H9 (cell line): ENCODE measurements at regions not wholly inside any gene's neighbourhood (a gene's known extent, or its start where the extent isn't known, plus 50 kb on each side); places are given as distances from the start of the nearest gene placed in this dataset.

Experiments used
- DNase-seq: peaks from one replicate; pipeline ENCODE4 v3.0.0-alpha.2; 2017
- H2AFZ ChIP-seq: one replicate; pipeline ENCODE4 v1.6.1; 2013; ENCODE audit warnings: mild to moderate bottlenecking, low read length, control low read depth, moderate library complexity
- H2AK5ac ChIP-seq: 2 replicates; pipeline ENCODE4 v1.6.1; 2013; ENCODE audit warnings: low read length, control low read depth, mixed read lengths; ENCODE audit not compliant: insufficient read length
- H2BK120ac ChIP-seq: one replicate; pipeline ENCODE4 v1.6.1; 2013; ENCODE audit warnings: low read depth, mild to moderate bottlenecking, low read length, control low read depth, inconsistent platforms; ENCODE audit not compliant: poor library complexity, severe bottlenecking
- H2BK12ac ChIP-seq: 2 replicates; pipeline ENCODE4 v1.6.1; 2013; ENCODE audit warnings: low read length, control low read depth, mixed read lengths, low read depth; ENCODE audit not compliant: insufficient read length
- H2BK15ac ChIP-seq: 2 replicates; pipeline ENCODE4 v1.6.1; 2013; ENCODE audit warnings: low read depth, low read length, control low read depth
- H2BK20ac ChIP-seq: one replicate; pipeline ENCODE4 v1.6.1; 2013; ENCODE audit warnings: low read depth, mild to moderate bottlenecking, low read length, control low read depth, inconsistent platforms; ENCODE audit not compliant: poor library complexity, severe bottlenecking
- H2BK5ac ChIP-seq: 2 replicates; pipeline ENCODE4 v1.6.1; 2013; ENCODE audit warnings: low read length, control low read depth, mixed read lengths; ENCODE audit not compliant: insufficient read length
- H3K14ac ChIP-seq: 2 replicates; pipeline ENCODE4 v1.6.1; 2013; ENCODE audit warnings: low read length, control low read depth; ENCODE audit not compliant: insufficient read depth
- H3K18ac ChIP-seq: 2 replicates; pipeline ENCODE4 v1.6.1; 2013; ENCODE audit warnings: low read depth, mild to moderate bottlenecking, mixed read lengths, low read length, control low read depth; ENCODE audit not compliant: insufficient read length
- H3K23ac ChIP-seq: 2 replicates; pipeline ENCODE4 v1.6.1; 2013; ENCODE audit warnings: low read length, control low read depth, mixed read lengths, low read depth; ENCODE audit not compliant: insufficient read length
- H3K23me2 ChIP-seq: 2 replicates; pipeline ENCODE4 v1.6.1; 2013; ENCODE audit warnings: low read depth, mild to moderate bottlenecking, mixed read lengths, low read length, control low read depth; ENCODE audit not compliant: insufficient read length, poor library complexity, severe bottlenecking
- H3K27ac ChIP-seq: 2 replicates; pipeline ENCODE4 v1.5.1; 2013; ENCODE audit warnings: low read length, control low read depth, mixed read lengths, low read depth; ENCODE audit not compliant: insufficient read length
- H3K27me3 ChIP-seq: 2 replicates; pipeline ENCODE4 v1.6.1; 2013; ENCODE audit warnings: low read length, control low read depth, inconsistent platforms; ENCODE audit not compliant: insufficient read depth
- H3K4ac ChIP-seq: 2 replicates; pipeline ENCODE4 v1.6.1; 2013; ENCODE audit warnings: low read depth, mild to moderate bottlenecking, control low read depth, inconsistent platforms, low read length, moderate library complexity
- H3K4me1 ChIP-seq: 2 replicates; pipeline ENCODE4 v1.6.1; 2013; ENCODE audit warnings: low read length, control low read depth, inconsistent platforms; ENCODE audit not compliant: insufficient read depth
- H3K4me2 ChIP-seq: 2 replicates; pipeline ENCODE4 v1.6.1; 2013; ENCODE audit warnings: low read length, control low read depth, mixed read lengths; ENCODE audit not compliant: insufficient read length, insufficient read depth
- H3K56ac ChIP-seq: 2 replicates; pipeline ENCODE4 v1.6.1; 2013; ENCODE audit warnings: low read depth, mild to moderate bottlenecking, mixed read lengths, low read length, control low read depth; ENCODE audit not compliant: insufficient read length
- H3K79me1 ChIP-seq: 2 replicates; pipeline ENCODE4 v1.6.1; 2013; ENCODE audit warnings: low read depth, mild to moderate bottlenecking, moderate library complexity, low read length, control low read depth, inconsistent platforms; ENCODE audit not compliant: insufficient read depth, poor library complexity, severe bottlenecking
- H3K79me2 ChIP-seq: 2 replicates; pipeline ENCODE4 v1.6.1; 2013; ENCODE audit warnings: low read length, control low read depth, inconsistent platforms; ENCODE audit not compliant: insufficient read depth
- H3K9ac ChIP-seq: 2 replicates; pipeline ENCODE4 v1.6.1; 2013; ENCODE audit warnings: low read length, control low read depth, mixed read lengths; ENCODE audit not compliant: insufficient read length; ENCODE audit errors: extremely low read depth
- H3K9me3 ChIP-seq: one replicate; pipeline ENCODE4 v1.6.1; 2013; ENCODE audit warnings: low read depth, low read length, inconsistent platforms; ENCODE audit not compliant: control insufficient read depth
- H3T11ph ChIP-seq: one replicate; pipeline ENCODE4 v1.6.1; 2013; ENCODE audit warnings: mild to moderate bottlenecking, low read length, control low read depth, inconsistent platforms
- H4K20me1 ChIP-seq: one replicate; pipeline ENCODE4 v1.6.1; 2013; ENCODE audit not compliant: control insufficient read depth, insufficient read length, insufficient read depth
- H4K5ac ChIP-seq: 2 replicates; pipeline ENCODE4 v1.6.1; 2013; ENCODE audit warnings: low read depth, mild to moderate bottlenecking, mixed read lengths, low read length, control low read depth; ENCODE audit not compliant: insufficient read length
- H4K8ac ChIP-seq: replicated peaks from 2 replicates; pipeline ENCODE4 v1.6.1; 2013; ENCODE audit warnings: low read length, control low read depth, mixed read lengths, low read depth; ENCODE audit not compliant: insufficient read length
- H4K91ac ChIP-seq: 2 replicates; pipeline ENCODE4 v1.6.1; 2013; ENCODE audit warnings: low read depth, mild to moderate bottlenecking, moderate library complexity, mixed read lengths, low read length, control low read depth; ENCODE audit not compliant: insufficient read length
- H3K27ac Mint-ChIP-seq, 3 experiments: 2 replicates in 2 of 3; 3 replicates in 1 of 3; pipeline ENCODE4 v1.8.0; 2020 to 2021; ENCODE audit warnings: mixed read lengths in 3 of 3, mild to moderate bottlenecking in 1 of 3, moderate library complexity in 1 of 3
- H3K27me3 Mint-ChIP-seq: 2 replicates; pipeline ENCODE4 v1.8.0; 2021; ENCODE audit warnings: low read depth, mild to moderate bottlenecking, moderate library complexity, mixed read lengths
- H3K36me3 Mint-ChIP-seq, 3 experiments: 2 replicates in 2 of 3; 3 replicates in 1 of 3; pipeline ENCODE4 v1.8.0; 2020 to 2021; ENCODE audit warnings: low read depth in 3 of 3, mixed read lengths in 3 of 3; ENCODE audit not compliant: insufficient read depth in 1 of 3
- H3K4me1 Mint-ChIP-seq, 2 experiments: 2 replicates each; pipeline ENCODE4 v1.8.0; 2020; ENCODE audit warnings: mixed read lengths in 2 of 2
- H3K4me3 Mint-ChIP-seq, 2 experiments: 2 replicates in 1 of 2; 3 replicates in 1 of 2; pipeline ENCODE4 v1.8.0; 2020 to 2021; ENCODE audit warnings: mild to moderate bottlenecking in 2 of 2, mixed read lengths in 2 of 2, moderate library complexity in 1 of 2
- H3K9me3 Mint-ChIP-seq, 2 experiments: 2 replicates in 1 of 2; 3 replicates in 1 of 2; pipeline ENCODE4 v1.8.0; 2020; ENCODE audit warnings: mild to moderate bottlenecking in 2 of 2, mixed read lengths in 2 of 2, moderate library complexity in 1 of 2
- WGBS: extraction: QIAGEN DNeasy Blood & Tissue Kit; methylation state at CpG from one replicate; pipeline ENCODE4 v1.1.7; 2013; ENCODE audit warnings: missing lambda C conversion rate, low lambda C conversion rate, mixed read lengths; ENCODE audit not compliant: insufficient read length; ENCODE audit errors: extremely low coverage; 5-methylcytosine and 5-hydroxymethylcytosine counted together
- TF ChIP-seq, protein P1 (sequence below): fragments of 200-600 bp; sonication (generic); conservative IDR thresholded peaks from 3 replicates; pipeline ENCODE4 v1.8.0; 2021; ENCODE audit warnings: antibody characterized with exemption, mild to moderate bottlenecking

DNA sequence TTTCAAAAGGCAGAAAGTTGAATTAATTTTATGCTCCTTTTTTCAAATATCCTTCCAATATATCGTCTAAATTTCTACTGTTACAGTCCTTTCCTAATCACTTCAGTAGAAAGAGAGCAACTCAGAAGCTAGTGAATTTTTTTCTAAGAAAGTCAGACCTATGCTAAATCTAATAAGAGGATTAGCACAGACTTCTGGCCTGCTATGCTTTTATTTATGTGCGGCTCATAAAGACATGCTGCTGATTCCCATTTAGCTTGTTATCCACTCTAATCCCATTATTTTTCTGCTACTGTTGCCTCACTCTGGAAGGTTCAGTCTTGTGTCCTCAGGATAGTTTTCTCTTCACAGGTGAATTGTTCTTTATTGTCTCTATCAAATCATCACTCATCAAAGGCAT, 473.5 kb upstream of the FAM241A start:
- Histone ChIP-seq H2BK15ac (no peak overlapping the region), H3K23ac (no peak overlapping the region), H3K56ac (no peak overlapping the region), H3K27me3 (no peaks in the 10 kb centered on the region), H3K4me2 (no peak overlapping the region), H3K27ac (no peak overlapping the region), H2AFZ (no peak overlapping the region), H2BK20ac (no peak overlapping the region), H4K91ac (no peak overlapping the region), H3K79me1 (no peaks in the 10 kb centered on the region), H3T11ph (no peak overlapping the region), H3K9me3 (no peaks in the 10 kb centered on the region), H3K79me2 (no peaks in the 10 kb centered on the region), H2AK5ac (no peak overlapping the region), H3K14ac (no peak overlapping the region), H2BK120ac (no peak overlapping the region), H4K5ac (no peak overlapping the region), H3K4ac (no peak overlapping the region), H2BK12ac (no peak overlapping the region), H3K4me1 (no peaks in the 10 kb centered on the region), H3K23me2 (no peaks in the 10 kb centered on the region), H2BK5ac (no peak overlapping the region), H3K18ac (no peak overlapping the region), H3K9ac (no peak overlapping the region), H4K20me1 (no peaks in the 10 kb centered on the region), H4K8ac (no peak overlapping the region)
- DNase-seq = no peak
- WGBS = no CpG with 5 or more reads among the region's 2 CpGs
- Mint-ChIP-seq H3K4me1 (peaks cover 7% of the 10 kb centered on the region in 2 experiments; a peak in 2 of 4 replicates), H3K9me3 (no peaks in the 10 kb centered on the region), H3K36me3 (no peaks in the 10 kb centered on the region), H3K4me3 (no peak overlapping the region), H3K27me3 (no peaks in the 10 kb centered on the region), H3K27ac (no peak overlapping the region)
- TF ChIP-seq, protein P1, sequence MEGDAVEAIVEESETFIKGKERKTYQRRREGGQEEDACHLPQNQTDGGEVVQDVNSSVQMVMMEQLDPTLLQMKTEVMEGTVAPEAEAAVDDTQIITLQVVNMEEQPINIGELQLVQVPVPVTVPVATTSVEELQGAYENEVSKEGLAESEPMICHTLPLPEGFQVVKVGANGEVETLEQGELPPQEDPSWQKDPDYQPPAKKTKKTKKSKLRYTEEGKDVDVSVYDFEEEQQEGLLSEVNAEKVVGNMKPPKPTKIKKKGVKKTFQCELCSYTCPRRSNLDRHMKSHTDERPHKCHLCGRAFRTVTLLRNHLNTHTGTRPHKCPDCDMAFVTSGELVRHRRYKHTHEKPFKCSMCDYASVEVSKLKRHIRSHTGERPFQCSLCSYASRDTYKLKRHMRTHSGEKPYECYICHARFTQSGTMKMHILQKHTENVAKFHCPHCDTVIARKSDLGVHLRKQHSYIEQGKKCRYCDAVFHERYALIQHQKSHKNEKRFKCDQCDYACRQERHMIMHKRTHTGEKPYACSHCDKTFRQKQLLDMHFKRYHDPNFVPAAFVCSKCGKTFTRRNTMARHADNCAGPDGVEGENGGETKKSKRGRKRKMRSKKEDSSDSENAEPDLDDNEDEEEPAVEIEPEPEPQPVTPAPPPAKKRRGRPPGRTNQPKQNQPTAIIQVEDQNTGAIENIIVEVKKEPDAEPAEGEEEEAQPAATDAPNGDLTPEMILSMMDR = no peak
